HL-60 (cell line): ENCODE measurements at regions not wholly inside any gene's neighbourhood (a gene's known extent, or its start where the extent isn't known, plus 50 kb on each side); places are given as distances from the start of the nearest gene placed in this dataset.

Experiments
- DNase-seq, 2 experiments: peaks; one replicate each; pipeline ENCODE4 v3.0.0-alpha.2; 2010 to 2020; ENCODE audit warnings: low read depth in 1 of 2, low spot score in 1 of 2
- H3K27ac ChIP-seq: fragments of 250-450 bp; sonication (Bioruptor Pico); replicated peaks from 2 replicates; pipeline ENCODE4 v1.5.1; 2020; ENCODE audit warnings: mild to moderate bottlenecking, moderate library complexity
- H3K27me3 ChIP-seq: fragments of 250-450 bp; sonication (Bioruptor Pico); 2 replicates; pipeline ENCODE4 v1.5.1; 2021; ENCODE audit warnings: mild to moderate bottlenecking, moderate library complexity; ENCODE audit not compliant: insufficient read depth, poor library complexity, severe bottlenecking
- H3K4me3 ChIP-seq: replicated peaks from 2 replicates; pipeline ENCODE4 v1.5.1; 2011; ENCODE audit warnings: mild to moderate bottlenecking, control low read depth, low read length; ENCODE audit not compliant: insufficient read depth
- CTCF ChIP-seq: IDR thresholded peaks from one replicate; pipeline ENCODE4 v1.5.1; 2011; ENCODE audit warnings: low read length, control low read depth, inconsistent platforms; ENCODE audit not compliant: insufficient read depth
- GABPA ChIP-seq: IDR thresholded peaks from 2 replicates; pipeline ENCODE4 v1.6.1; 2012; ENCODE audit warnings: low read depth
- POLR2AphosphoS5 ChIP-seq: IDR thresholded peaks from 2 replicates; pipeline ENCODE4 v1.6.1; 2012; ENCODE audit warnings: low read depth
- REST ChIP-seq: IDR thresholded peaks from 2 replicates; pipeline ENCODE4 v1.6.1; 2012; ENCODE audit warnings: low read depth; ENCODE audit not compliant: insufficient replicate concordance
- SPI1 ChIP-seq: IDR thresholded peaks from 2 replicates; pipeline ENCODE4 v1.6.1; 2012; ENCODE audit warnings: low read depth, mild to moderate bottlenecking, borderline replicate concordance

GRCh38 chr12:31850268-31850667 lies 108.9 kb upstream of the RESF1 start:
- Histone ChIP-seq H3K27ac (no peak overlapping the region), H3K4me3 (no peak overlapping the region), H3K27me3 (no peaks in the 10 kb centered on the region)
- no peak for TF ChIP-seq GABPA
- no peak for TF ChIP-seq POLR2AphosphoS5
- TF ChIP-seq CTCF = no peak
- no peak for TF ChIP-seq SPI1
- no peak for TF ChIP-seq REST
- no peak for DNase-seq

GRCh38 chr12:31849090-31849687 lies 110.0 kb upstream of the RESF1 start:
- Histone ChIP-seq H3K27ac (no peak overlapping the region), H3K27me3 (no peaks in the 10 kb centered on the region), H3K4me3 (no peak overlapping the region)
- TF ChIP-seq SPI1 (no peak), CTCF (no peak), GABPA (no peak), REST (no peak), POLR2AphosphoS5 (no peak)
- no peak for DNase-seq

GRCh38 chr12:31846405-31846804 lies 112.8 kb upstream of the RESF1 start:
- TF ChIP-seq CTCF (no peak), POLR2AphosphoS5 (no peak), REST (no peak), GABPA (no peak), SPI1 (no peak)
- DNase-seq = no peak
- H3K27me3 ChIP-seq = no peaks in the 10 kb centered on the region
- no peak overlapping the region for H3K27ac ChIP-seq
- no peak overlapping the region for H3K4me3 ChIP-seq
